A204.1 (cell line): ENCODE measurements at regions not wholly inside any gene's neighbourhood (a gene's known extent, or its start where the extent isn't known, plus 50 kb on each side); places are given as distances from the start of the nearest gene placed in this dataset.

Experiments used
- FAIRE-seq: peaks from 2 replicates; lab custom pipeline; 2012; peaks lifted over from hg19 to GRCh38; lab: Jason Lieb, UNC

DNA sequence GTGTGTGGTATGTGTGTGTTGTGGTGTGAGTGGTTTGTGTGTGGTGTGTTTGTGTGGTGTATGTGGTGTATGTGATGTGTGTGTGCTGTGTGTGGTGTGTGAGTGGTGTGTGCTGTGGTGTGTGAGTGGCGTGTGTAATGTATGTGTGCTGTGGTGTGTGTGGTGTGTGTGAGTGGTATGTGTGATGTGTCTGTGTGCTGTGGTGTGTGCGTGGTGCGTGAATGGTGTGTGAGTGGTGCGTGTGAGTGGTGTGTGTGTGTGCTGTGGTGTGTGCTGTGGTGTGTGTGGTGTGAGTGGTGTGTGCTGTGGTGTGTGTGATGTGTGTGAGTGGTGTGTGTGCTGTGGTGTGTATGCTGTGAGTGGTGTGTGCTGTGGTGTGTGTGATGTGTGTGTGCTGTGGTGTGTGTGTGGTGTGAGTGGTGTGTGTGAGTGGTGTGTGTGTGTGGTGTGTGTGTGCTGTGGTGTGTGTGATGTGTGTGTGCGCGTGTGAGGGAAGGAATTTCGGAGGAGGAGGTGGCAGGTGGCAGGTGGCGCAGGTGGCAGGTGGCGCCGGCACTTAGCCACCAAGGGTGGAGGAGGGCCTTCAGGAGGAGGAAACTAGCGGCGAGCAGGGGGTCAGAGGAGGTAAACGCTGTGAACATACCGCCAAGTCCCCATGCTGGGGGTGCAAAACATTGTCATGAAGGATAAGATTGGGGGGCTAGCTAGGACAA lies 191.8 kb downstream of the MELK start:
- FAIRE-seq: no peak

DNA sequence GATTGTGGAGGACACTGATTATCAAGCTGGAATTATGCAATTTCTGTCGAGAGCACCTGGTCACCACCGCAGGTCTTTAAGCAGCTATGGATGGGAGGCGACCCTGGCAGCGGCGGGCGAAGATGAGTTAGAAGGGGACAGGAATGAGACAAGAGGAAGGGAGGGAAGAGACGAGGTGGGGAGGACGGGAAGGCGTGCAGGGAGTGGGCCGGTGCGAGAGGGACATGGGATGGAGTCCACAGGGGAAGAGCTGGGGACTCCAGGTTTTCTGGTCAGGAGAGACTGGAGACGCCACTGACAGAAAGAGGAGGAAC lies 192.3 kb downstream of the MELK start:
- FAIRE-seq: no peak

GRCh38 chr9:36765468-36766341 lies 193.0 kb downstream of the MELK start:
- FAIRE-seq: no peak

DNA sequence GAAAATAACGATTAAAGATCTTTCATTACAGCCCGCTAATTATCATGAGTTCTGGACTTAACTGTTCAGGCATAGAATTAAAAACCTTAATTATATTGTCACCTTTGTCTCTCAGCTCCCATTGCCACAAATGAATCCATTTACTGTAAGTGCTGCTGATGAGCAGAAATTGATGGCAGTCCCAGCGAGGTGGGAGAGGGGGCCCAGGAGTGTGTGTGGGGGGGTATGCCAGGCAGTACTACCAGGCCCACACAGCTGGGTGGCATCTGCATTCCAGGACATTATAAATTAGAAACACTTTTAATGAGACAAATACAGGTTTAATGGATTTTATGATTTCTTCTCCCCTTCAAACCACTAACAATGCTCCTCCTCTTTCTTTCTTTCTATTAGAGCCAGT lies 196.0 kb downstream of the MELK start:
- no peak for FAIRE-seq

DNA sequence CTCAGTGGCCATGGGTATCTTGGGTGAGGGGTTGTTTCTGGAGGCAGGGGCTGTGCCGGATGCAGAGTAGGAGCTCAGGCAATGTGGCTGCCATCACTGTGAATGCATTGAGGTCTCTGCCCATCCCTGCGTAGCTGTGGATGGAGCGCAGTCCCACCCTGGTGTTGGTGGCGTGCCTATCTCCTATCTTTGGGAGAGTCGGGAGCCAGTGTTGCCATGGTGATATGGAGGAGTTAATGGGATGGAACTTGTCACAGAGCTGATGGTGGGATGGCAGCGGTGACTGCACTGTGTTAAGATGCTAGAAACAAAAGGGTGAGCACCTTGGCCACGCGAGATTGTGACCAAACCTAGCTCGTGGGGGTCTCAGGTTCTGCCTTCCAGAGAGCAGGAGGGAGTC lies 197.3 kb downstream of the MELK start:
- FAIRE-seq: no peak

DNA sequence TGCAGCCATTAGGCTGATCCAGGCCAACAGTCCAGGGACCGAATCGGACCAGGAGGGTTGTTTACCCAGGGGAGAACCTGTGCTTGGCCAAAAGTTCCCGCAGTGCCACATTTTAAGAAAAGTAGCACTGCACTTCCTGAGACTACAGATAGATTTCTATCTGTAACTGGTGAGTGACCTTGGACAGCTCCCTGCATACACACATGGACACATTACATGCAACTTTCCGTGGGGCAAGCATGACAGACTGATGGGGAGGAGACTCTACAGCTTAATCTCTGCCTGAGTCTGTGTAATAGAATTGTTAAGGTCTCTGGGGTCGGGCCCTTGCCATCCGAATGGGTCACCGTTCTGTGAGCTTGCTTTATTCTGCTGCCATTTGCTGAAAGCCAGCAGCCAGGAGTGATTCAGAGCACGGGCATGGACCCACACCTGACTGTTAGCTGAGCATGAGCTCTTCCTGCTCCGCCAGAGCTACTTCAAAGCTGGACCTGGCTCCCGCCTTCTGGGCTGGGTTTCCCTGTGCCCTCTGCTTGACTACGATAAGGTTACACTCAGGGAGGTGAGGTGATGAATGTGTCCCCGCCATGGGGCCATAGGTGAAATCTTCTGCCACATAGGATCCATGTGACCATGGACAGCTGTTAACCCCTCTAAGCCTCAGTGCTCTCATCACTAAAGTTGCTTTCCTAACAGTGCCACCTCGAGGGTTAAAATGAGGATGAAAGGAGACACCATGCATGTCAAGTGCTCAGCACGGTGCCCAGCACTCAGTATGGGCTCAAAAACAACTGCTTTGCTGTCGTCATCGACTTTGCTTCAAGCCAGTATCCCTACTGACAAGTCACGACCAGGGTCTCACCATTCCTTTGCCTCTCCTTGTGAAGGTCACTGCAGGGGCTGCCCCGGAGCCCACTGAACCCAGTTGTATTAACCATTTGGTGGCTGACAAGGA lies 200.0 kb downstream of the MELK start:
- FAIRE-seq: no peak

GRCh38 chr9:36778682-36779081 lies 206.0 kb downstream of the MELK start:
- no peak for FAIRE-seq

DNA sequence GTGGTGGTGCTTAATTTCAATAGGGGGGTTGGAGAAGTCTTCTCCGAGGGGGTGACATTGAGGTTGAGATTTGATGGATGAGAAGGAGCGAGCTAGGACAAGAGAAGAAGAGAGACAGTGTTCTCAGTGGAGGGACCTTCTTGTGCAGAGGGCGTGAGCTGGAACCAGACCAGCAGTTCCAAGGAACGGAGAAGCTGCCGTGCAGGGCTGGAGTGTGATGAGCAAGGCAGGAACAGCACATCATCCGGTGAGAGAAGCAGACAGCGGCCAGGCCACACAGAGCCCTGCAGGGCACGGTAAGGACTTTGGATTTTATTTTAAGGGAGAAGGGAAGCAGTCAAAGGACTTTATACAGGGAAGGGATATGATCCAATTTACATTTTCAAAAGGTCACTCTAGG lies 206.9 kb downstream of the MELK start:
- FAIRE-seq: no peak

DNA sequence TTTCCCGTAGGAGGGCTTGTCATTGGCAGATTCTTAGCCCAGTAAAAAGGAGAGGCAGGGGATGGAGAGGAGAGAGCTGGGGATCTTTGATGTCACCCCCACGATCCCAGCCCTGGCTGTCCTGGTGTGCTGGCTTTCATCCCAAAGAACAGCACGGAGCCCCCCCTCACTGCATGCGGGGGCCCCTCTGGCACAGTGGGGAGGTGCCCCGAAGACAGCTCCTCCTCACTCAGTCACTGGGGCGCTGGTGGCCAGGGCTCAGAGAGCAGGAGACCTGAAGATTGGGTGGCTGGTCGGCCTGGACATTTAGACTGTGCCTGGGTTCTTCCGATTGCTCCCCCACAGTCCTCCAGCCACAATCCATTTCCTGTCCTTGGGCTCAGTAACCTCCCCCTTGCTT lies 207.5 kb downstream of the MELK start:
- no peak for FAIRE-seq

DNA sequence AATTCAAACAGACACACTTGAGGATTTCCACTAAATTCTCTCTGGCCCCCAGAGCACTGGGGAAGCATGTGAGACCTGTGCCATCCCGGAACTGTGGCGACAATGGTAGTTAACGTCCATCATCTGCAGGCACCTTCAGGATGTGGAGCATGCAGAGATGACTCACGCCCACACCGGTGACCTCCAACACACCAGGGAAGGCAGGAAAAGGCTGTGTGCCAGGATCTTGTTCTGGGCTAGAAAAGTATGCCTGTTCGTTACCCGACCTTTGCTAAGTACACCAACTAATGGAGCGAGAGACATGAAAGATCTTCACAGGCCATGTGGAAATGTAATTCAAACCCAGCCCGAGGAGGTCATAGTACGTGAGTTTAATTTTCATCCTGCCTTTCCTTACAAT lies 208.8 kb downstream of the MELK start:
- no peak for FAIRE-seq
